ENCODE measurements at regions not wholly inside any gene's neighbourhood (a gene's known extent, or its start where the extent isn't known, plus 50 kb on each side); places are given as distances from the start of the nearest gene placed in this dataset.

DNA sequence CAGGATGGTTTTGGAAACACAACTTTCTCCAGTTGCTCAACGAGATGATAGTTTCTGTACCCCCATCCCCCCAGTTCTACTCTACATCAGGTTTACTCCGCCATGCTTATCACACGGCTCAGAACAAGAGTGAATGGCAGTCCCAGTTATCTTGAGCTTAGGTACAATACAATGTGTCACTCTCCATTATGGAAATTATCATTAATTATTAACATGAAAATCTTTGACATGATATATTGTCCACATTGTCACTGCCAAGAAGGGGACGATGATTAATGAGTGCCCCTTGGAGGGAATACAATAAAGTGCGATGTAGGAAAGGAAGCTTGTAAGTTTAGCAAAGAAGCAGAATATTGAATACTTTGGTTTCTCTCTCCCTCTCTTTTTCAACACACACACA lies 252.6 kb upstream of the CFAP20DC start:
- TF ChIP-seq CTCF (IDR thresholded peaks at IDR 0.05), result no peak
- TF ChIP-seq POLR2A (IDR thresholded peaks at IDR 0.05), result no peak

Data from heart left ventricle (tissue), 13 donors.